ENCODE measurements at regions not wholly inside any gene's neighbourhood (a gene's known extent, or its start where the extent isn't known, plus 50 kb on each side); places are given as distances from the start of the nearest gene placed in this dataset.
"Not testable (repeated sequence)": the region's sequence is repeated elsewhere in the genome, so short reads cannot be mapped to it uniquely, and the experiment has no call there.

DNA sequence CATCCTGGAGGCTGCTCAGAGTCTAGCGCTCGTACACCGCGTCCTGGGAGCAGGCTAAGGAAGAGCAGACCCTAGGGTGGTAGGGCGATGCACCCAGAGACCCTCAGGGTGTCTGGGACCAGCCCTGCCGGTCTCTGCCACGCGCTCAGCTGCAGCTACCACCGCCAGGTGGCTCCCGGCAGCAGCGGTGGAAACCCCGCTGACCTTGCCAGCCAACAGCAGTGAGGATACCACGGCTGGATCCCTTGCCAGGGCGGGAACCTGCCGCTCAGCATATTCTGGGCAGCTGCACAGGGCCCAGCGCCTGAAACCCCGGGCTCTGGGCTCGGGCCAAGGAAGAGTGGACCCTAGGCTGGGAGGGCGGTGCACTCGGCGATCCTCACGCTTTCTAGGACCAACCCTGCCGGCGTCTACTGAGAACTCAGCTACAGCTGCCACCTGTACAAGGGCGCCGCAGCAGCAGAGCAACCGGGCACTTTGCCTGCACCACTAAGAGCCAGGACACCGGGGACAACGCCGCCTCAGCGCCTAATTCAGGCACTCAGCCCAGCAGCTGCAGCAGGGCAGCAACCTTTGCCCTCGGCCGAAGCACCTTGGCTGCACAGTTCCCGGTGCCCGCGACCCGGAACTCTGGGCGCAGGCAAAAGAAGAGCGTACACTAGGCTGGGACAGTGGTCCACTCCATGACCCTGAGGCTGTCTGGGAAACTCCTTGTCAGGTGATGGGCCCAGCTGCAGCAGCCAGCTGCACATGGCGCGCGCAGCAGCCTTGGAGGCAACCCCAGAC lies 80.8 kb downstream of the POTEB2 start:
- peak in 3 of 6 donors; percentile 22 to 52 (median 34) for DNase-seq
- intact Hi-C loops (cut with DNase I); H3K36me3 ChIP-seq; H3K27me3 ChIP-seq; H3K4me1 ChIP-seq; H3K27ac ChIP-seq; H3K4me3 ChIP-seq; FAIRE-seq; H3K9me3 ChIP-seq; ATAC-seq: not testable (repeated sequence)
- WGBS, 2 donors, result 24% methylated on average over 7 of the region's 42 CpGs; no CpG with 5 or more reads in 1 of the 2 donors

GRCh38 chr15:20783598-20784184 lies 82.4 kb downstream of the POTEB2 start:
- intact Hi-C loops (cut with DNase I); H3K27me3 ChIP-seq; H3K4me1 ChIP-seq; H3K4me3 ChIP-seq; FAIRE-seq; H3K27ac ChIP-seq; H3K9me3 ChIP-seq; H3K36me3 ChIP-seq: not testable (repeated sequence)
- ATAC-seq, result peak in 1 of 4 donors; percentile 40
- WGBS, 2 donors, result 14% methylated on average over 10 of the region's 36 CpGs; no CpG with 5 or more reads in 1 of the 2 donors
- DNase-seq, result peak in 3 of 6 donors; percentile 55 to 65 (median 59)

DNA sequence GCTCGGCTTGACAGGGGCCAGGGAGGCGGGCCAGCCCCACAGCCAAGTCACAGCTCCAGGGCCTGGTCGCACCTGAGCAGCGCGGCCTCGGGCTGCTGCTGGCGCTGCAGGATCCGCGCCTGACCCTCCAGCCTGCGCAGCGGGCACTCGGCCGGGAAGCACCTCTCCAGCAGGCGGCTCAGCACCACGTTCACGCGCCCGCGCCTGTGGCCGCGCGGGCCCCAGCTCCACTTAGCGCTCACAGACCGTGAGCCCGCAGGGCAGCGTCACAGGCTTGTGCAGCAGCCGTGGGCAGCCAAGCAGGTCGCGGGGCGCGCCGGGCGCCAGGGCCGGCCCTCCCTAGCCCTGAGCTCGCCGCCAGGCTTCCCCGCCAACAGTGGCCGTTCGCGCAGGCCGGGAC lies 90.7 kb downstream of the POTEB2 start:
- H3K27me3 ChIP-seq; H3K4me3 ChIP-seq; H3K27ac ChIP-seq; intact Hi-C loops (cut with DNase I); H3K4me1 ChIP-seq; H3K36me3 ChIP-seq; DNase-seq; FAIRE-seq; H3K9me3 ChIP-seq: not testable (repeated sequence)
- no CpG with 5 or more reads among the region's 41 CpGs for WGBS, 2 donors
- peak; percentile 65 to 88 (median 72) for ATAC-seq

DNA sequence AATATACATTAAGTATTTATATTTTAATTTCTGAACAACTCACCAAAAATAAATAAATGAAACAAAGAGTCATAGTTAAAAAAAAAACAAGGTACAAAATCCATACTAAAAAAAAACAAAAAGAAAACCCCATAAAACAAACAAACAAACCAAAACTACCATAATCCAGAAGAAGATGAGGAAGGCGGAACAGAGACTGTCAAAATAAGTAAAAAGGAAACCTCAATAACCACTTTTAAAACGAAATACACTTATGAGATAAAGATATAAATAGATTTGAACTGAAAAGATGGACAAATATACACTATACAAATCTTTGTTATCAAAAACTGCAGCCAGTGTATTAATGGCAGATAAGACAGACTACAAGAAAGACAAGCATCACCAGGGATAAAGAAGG lies 98.2 kb downstream of the POTEB2 start:
- H3K4me3 ChIP-seq; H3K27ac ChIP-seq; DNase-seq; H3K36me3 ChIP-seq; H3K9me3 ChIP-seq; FAIRE-seq; ATAC-seq; H3K4me1 ChIP-seq; intact Hi-C loops (cut with DNase I); H3K27me3 ChIP-seq: not testable (repeated sequence)
- WGBS, 2 donors, result 0% methylated on average over 1 of the region's 2 CpGs; no CpG with 5 or more reads in 1 of the 2 donors

DNA sequence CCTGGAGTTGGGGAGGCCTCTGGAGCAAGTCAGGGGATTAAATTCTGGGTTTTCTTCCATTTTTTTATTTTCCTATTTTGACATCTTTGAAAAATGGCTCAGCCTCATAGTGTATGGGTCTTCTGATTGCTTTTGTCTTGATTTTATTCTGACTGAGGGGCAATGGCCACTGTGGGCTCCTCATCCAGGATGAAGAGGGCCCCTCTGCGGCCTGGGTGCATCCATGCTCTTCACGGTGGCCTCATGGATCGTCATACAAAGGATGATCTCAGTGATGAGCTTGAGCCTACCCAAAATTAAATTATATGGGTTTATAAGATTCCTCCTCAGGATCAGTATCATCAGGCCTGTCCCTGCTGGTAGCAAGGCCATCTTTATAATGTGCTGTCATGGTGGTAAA lies 103.7 kb downstream of the POTEB2 start:
- H3K4me3 ChIP-seq; H3K9me3 ChIP-seq; intact Hi-C loops (cut with DNase I); FAIRE-seq; H3K4me1 ChIP-seq; H3K36me3 ChIP-seq; H3K27me3 ChIP-seq; H3K27ac ChIP-seq; ATAC-seq: not testable (repeated sequence)
- 33 to 56% methylated on average over 3 of the region's 3 CpGs for WGBS, 2 donors
- peak in 1 of 6 donors; percentile 25 for DNase-seq

DNA sequence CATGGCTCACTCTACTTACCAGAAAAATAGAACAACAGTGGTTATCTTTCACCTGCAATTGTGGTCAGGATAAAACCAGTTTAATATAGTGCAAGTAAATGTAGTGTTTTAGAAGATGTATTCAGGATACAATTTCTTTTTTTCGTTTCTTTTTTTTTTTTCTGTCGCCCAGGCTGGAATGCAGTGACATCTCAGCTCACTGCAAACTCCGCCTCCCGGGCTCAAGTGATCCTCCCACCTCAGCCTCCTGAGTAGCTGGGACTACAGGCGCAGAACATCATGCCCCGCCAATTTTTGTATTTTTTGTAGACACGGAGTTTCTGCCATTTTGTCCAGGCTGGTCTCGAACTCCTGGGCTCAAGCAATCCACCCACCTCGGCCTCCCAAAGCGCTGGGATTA lies 109.7 kb downstream of the POTEB2 start:
- H3K27ac ChIP-seq; H3K9me3 ChIP-seq; H3K4me3 ChIP-seq; intact Hi-C loops (cut with DNase I); H3K27me3 ChIP-seq; H3K4me1 ChIP-seq; H3K36me3 ChIP-seq; DNase-seq; FAIRE-seq; ATAC-seq: not testable (repeated sequence)
- WGBS, 2 donors, result no CpG with 5 or more reads among the region's 10 CpGs

DNA sequence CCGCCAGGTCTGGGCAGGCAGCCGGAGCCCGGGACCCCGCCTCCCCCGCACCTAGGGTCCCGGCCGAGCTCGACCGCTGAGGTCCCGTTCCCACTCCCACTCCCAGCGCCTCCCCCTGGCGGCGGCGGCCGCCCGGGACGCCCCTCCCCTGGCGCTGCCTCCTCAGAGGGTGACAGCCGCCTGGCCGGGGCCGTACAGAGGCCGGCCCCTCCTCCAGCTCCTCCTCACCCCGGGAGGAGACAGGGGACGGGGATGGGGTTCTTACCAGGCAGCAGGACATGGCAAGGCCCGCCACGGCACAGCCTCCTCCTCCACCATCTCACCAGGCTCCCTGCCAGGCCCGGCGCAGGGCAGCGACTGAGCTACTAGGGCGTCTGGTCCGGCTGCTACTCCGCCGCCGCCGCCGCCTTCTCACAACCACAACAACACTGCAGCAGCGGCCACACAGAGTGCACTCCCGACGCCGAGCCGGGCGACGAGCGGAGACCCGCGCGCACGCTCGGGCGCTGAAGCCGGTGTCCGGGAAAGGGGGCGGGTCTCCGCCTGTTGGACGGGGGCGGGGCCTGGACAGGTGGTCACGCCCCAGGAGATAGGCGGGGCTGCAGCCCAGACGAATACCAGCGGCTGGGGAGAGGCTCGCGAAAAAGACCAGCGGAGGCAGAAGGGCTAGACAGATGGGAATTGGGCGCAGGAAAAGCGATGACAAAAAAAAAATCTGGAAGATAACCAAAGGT lies 110.3 kb downstream of the POTEB2 start:
- peak in 2 of 6 donors; percentile 54 to 65 for DNase-seq
- peak; percentile 75 to 100 (median 78) for ATAC-seq
- intact Hi-C loops (cut with DNase I); H3K27ac ChIP-seq; FAIRE-seq; H3K27me3 ChIP-seq; H3K4me1 ChIP-seq; H3K9me3 ChIP-seq; H3K4me3 ChIP-seq; H3K36me3 ChIP-seq: not testable (repeated sequence)
- WGBS, 2 donors, result no CpG with 5 or more reads among the region's 65 CpGs

GRCh38 chr15:20733493-20733892 lies 132.6 kb downstream of the POTEB2 start:
- intact Hi-C loops (cut with DNase I); DNase-seq; H3K27ac ChIP-seq; H3K36me3 ChIP-seq; H3K27me3 ChIP-seq; FAIRE-seq; H3K4me3 ChIP-seq; H3K9me3 ChIP-seq; H3K4me1 ChIP-seq; ATAC-seq: not testable (repeated sequence)
- WGBS, 2 donors, result 29 to 35% methylated on average over 1 of the region's 1 CpG

All from pancreas (tissue), 10 donors.